HG03571 (cell line): ENCODE measurements at regions not wholly inside any gene's neighbourhood (a gene's known extent, or its start where the extent isn't known, plus 50 kb on each side); places are given as distances from the start of the nearest gene placed in this dataset.

Experiments used
- ATAC-seq: cut with Tn5 transposase; IDR thresholded peaks from one replicate; pipeline ENCODE4 v1.9.1; 2021; ENCODE audit not compliant: unreplicated experiment

DNA sequence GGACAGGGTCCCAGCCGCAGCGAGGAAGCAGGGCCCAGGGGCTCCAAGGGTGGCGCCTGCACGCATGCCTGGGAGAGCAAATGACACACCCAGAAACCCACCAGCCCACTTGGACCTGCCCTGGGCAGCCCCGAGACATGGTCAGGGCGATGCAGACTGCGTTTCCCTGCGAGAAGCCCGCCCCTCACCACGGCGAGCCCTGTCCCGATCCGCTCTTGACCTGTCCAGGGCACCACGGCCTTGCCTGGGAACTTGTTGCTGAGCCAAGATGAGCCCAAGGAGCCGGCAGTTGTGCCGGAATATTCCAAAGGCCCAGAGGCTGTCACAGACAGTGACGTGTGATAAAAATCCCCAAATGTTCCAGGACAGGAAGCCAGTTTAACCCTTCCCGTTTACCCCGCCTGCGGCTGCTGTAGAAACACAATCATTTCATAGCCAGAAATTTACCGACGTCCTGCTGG, 78.1 kb downstream of the SIK1 start:
- ATAC-seq = no peak

DNA sequence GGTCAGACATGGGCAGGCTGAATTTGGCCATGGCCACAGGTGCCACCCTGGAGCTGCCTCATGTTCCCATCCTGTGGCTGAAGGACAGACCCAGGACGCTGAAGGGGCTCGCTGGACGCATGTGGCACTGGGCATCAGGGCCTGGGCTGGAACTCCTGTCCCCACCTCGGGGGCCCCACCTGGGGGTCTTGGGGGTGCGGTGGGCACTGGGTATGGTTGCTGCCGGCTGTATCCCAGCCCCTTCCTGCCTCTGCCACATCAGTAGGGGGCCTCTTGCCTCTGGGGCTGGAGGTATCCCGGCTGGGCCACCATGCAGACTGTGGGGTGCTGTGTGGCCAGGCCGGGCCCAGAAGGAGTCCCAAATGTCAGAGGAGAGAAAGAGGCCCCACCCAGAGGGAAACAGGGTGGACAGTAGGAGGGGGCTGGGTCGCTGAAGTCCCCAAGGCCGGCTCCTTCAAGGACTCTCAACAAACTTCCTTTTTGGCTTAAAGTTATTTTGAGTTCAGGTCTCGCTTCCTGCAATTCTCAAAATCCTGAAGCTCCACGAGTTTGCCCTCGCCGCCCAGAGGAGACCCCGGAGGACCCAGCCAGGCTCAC, 78.7 kb downstream of the SIK1 start:
- no peak for ATAC-seq

DNA sequence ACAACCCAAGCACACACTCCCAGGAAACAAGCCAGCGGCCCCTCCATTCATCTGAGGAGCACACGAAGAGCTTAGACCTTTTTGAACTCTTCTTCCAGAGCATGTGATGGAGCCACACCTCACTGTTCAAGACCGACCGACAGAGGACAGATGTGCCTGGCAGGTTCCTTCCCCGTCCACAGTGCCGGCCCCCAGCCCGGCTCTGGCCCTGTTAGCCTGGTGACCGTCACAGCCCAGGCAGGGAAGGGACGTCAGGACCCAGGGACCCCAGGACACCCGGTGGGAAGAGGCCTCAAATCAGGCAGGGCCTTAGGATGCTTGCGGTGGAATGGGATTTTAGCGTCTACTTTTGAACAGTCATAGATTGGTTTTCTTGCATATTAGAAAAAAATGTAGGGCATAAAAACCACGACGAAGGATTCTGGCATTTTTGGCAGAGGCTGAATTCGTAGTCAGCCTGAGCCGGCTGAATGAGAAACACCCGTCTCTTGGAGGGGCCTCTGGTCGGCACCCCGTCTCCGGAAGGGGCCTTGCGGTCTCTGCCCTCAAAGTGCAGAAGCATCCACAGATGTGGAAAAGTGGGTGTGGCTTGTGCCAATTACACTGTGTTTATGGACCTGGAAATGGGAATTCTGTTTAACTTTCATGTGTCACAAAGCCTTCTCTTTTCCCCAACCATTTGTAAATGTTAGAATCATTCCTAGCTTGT, 79.3 kb downstream of the SIK1 start:
- no peak for ATAC-seq

DNA sequence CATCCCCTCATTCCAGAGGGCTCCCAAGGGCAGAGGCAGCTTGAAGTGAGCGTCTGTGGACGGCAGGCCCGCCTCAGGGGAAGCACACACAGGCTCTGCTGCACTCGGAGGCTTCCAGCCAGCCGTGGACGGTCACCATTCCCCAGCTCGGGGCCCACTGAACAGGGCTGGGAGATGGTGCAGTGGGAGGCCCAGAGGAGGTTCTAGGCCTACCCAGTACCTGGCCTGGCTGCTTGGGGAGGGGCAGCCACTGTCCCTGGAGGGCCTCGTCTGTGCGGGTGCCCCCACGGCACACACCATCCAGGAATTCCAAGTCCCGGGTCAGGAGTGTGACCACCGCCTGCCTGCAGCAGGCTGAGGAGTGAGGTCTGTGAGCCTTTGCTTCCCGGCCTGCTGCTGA, 80.4 kb downstream of the SIK1 start:
- ATAC-seq = no peak

DNA sequence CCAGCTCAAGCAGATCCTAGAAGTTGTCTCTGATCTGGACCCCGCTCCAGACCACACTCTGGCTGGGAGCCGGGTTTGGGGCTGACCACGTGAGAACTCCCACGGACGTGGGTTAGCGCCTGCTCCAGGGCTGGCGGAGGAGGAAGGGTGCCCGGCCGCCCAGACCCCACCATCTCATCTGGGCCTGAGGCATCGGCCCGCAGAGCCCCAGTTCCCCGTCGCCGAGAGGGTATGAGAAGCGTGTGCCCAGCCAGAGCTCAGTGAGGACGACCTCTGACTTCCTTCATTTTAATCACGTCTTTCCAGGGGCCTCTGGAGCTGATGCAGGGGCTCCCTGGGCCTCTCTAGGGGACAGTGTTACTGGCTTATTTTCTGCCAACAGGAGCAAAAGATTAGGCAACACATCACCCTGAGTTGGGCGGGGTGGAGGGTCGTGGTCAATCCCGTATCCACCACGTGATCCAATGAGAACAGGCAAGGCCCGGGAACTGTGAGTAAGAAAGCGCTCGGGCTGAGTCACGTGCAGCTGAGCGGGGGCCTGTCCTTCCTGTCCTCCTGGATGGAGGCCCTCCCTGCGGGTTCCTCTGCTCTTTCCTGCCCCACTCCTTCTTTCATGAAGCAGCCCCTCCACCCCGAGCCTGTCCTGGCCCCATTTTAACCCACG, 81.1 kb downstream of the SIK1 start:
- ATAC-seq = no peak

DNA sequence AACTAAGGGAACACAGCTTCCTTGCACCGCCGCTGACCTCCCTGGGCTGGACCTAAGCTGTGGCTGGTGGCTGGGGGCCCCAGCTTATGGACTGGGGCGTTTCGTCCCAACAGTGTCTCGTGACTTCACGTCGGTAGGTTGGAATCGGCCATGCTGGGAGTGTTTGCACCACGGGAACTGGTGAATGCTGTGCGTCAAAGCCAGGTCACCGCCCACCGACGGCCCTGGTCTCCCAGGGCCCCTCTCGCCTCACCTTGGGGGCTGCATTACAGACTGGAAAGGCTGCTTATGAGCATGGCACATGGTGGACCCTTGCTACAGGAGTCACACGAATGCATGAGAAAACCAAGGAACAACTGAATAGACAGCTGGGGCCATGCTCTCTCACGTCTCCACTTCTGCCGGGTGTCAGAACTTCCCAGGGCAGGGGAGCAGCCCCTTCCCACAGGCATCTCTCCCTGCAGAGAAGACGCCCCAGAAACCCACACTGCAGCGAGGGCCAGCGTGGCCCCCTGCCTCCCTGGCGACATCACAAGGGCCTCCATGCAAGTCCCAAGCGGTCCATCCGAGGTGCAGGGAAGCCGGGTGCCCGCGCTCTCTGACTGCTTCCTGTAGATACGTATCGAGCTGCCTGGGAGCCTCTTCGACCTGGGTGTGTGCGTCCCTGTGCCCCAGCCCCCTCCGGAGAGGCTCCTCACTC, 81.7 kb downstream of the SIK1 start:
- ATAC-seq = no peak

DNA sequence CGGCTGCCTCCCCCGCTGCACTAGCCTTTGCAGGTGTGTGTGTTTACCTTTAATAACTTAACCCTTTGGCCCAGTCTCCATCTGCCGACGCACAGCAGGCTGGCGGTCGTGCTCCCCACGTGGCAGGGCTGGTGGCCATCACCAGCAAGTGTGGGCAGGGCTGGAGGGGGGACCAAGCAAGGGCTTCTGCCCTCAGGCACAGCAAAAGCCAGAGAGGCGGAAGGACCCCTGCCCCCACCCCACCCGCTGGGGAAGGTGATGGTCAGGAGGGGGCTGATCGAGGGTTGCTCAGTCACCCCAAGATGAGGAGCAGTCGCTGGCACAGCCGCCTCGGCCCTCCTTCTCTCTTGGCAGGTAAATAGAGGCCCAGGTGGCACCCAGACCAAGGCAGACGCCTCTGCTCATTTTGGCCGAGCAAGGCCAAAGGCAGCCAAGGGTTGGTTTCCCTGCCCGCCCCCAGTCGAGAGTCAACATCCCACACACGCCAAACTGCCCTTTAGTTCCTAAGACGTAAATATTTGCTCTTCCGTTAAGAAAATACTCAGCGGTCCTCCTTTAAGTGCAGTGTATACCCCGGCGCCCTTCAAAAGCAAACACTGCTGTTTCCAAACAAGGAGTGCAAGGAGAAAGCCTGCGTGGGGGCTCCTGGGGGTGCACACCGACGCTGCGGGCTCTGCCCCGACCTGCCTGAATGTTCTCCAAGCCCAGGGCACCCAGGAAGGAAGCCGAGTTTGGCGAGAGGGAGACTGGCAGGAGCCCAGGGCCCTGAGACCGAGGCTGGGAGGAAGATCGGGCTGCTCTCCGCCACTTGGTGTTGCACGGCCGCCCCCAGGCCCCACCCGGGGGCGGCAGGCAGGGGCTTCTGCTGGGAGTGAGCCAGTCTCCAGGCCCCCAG, 82.7 kb downstream of the SIK1 start:
- no peak for ATAC-seq

DNA sequence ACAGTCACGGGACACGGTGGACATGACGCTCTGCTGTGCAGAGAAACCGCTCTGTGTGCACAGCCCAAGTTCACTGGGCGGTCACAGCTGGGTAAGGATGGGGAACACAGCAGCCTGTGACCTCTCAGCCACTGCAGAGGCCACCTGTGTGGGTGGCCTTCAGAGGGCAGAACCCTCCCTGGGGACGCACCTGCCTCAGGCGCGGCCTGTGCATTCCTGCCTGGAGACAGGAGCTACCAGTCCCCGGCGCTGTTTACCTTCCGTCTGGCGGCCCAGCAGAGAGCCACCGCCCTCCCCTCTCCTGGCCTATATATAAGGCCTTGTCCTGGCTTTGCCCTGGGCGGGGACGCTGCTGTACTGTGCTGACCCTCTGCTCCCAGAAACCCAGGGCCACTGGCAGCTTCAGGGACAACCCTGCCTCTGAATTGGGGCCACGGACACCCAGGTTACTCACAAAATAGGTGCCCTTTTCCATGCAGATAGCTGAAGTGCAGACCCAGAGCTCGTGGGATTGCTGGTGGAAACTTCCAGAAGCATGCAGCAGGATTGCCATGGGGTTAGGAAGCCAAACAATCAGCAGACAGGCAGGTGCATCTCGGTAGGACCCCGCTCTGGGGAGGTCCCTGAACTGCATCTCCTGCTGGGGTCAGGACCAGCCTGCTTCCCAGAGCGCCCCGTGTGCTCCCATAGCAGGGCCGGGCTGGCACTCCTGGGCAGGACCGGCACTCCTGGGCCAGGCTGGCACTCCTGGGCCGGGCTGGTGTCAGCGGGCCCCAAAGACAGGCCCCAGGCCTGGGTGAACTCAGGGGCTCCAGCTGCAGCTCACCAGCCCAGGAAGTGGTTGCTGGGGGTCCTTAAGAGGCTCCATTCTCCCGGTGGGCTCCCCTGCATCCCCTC, 83.6 kb downstream of the SIK1 start:
- no peak for ATAC-seq

DNA sequence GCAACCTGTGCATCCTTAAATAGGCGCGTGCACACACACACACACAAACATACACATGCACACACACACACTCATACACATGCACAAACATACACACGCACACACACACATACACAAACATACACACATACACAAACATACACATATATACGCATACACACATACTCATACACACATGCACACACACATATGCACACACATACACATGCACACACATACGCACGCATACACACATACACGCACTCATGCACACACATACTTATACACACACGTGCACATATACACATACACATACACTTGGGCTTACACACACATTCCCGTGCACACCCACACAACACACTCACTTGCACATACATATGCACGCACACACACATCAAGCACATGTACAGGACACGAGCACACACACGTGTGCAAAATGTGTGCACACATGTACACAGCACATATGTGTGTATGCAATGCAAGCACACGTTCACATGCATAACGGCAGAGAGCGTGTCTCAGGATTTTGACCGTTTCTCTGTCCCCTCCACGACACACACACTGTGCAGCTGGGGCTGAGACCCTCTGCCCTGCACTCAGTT, 84.5 kb downstream of the SIK1 start:
- no peak for ATAC-seq

DNA sequence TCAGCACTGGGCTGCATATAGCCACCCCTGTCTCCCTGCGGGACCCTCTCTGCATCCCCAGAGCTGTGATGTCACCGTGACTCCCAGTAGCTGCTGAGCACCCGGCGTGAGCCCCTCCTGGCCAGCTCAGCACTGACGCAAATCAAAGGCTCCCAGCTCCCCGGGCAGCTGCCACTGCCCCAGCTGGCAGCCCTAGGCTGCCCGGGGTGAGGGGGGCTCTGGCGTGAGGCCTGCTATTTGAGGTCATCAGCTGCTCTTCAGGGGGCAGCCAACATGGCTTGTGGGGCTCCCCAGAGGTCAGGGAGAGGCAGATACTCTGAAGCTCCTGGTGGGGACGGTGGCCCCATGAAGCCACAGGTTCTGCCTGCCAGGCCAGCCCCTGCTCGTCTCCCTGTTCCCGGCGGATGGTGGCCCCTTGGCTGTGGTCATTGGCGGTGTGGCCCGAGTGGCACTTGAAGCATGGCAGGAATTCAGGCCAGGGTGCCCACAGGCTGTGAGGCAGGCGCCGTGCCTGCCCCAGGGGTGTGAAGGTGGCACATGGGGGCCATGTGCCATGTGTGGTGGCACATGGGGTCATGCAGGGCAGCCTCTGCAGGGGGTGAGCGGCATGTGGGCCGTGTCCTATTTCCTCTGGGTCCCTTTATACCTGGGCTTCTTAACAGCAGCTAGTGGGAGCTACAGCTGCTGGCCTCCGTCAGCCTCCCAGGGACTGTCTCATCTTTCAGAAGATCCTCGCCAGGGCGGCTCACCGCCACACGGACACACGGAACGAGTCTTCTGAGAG, 85.4 kb downstream of the SIK1 start:
- no peak for ATAC-seq

DNA sequence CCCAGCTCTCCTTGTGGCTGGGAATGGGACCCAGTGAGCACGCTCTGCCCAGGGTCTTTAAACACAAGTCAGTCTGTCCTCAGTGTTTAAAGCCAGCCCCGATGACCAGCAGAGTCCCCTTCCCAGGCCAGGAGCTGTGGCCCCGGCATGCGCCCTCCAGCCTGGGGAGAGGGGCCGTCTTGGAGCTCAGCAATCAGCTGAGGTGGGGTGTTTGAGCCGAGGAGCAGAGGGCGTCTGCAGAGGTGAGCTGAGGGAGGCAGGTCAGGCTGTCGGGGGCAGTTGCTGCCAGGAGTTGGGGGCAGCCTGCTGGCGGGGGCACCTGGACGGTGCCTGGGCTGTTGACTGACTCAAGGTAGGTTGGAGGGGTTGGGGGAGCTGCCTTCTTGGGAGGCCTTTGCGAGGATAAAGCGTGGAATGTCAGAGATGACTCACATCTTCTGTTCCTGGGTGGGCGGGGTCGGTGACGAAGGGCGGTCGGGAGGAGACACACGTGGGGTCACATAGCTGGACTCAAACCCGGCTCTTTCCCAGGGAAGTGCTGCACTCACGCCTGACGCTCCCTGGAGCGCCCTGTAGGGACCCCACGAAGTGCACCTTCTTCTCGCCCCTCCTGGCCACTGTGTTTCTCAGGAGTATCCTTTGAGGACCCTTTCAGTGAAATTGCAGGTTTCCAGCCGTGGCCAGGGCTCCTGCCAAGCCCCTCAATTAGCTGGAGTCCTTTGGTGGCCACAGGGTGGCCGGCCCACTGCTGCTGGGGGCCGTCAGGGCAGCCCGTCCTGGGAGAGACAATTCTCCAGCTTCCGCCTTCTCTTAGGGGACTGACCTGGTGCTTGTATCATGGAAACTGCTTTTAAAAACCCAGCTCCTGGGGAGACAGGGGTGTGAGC, 86.2 kb downstream of the SIK1 start:
- ATAC-seq = no peak

DNA sequence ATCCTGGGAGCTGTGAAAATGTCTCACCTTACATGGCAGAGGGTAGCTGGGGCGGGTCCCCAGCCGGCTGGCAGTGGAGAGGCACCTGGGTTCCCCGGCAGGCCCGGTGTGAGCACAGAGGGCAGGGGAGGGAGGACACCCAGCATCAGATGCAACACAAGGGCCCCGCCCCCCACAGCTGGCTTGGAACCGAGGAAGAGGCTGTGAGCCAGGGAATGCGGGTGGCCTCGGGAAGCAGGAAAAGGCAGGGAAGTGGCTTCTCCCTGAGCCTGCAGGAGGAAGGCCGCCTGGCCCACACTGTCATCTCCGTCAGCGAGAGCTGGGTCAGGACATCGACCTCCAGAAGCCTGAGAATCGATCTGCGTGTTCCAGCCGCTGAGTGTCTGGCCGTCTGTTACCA, 87.3 kb downstream of the SIK1 start:
- ATAC-seq = no peak

DNA sequence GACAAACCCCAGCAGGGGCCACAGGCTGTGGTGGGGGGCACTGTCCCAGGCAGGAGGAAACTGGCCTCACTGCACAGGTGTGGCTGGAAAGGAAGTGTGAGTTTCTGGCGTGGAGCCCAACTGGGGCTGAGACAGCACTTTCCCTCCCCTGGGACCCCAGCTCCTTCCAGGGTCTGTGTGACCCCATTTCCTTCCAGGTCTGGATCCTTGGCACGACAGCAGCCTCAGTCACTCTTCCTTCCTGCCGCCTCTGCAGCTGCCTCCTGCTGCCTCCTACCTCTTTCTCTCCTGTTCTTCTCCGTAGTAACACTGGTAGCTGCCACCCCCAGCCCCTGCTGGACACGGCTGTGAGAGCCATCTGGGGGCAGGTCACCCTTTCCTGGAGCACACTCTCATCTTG, 88.0 kb downstream of the SIK1 start:
- ATAC-seq = no peak

DNA sequence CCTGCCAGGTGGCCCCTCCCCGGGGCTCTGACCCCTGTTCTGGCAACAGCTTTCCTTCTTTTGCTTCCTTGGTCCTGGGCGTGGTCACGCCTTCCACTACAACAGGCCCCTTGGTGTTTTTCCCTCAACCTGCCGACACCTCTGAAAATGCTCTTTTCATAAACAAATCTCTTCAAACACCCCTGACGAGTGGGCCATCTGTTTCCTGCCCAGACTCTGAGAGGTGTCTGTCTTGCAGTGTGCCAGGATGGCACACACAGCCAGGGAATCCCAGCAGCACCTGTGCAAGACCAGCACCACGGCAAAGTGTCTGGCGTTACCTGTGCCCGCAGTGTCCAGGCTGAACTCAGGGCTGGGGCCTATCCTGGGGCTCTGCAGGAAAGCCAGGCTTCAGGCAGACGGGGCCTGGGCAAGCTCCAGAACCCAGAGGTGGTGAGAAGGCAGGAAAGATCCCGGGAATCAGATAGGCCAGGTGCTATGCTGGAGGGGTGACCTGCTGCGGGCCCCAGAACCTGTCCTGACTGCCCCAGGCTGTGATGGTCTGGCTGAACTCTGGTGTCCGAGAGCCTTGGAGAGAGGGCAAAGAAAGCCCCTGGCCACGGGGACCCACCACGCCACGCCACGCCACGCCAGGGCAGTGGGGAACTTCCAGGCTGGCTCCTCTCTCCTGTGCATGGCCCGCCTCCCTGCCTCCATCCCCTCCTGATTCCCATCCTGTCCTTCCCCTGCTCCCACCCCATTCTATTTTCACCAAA, 88.9 kb downstream of the SIK1 start:
- no peak for ATAC-seq

DNA sequence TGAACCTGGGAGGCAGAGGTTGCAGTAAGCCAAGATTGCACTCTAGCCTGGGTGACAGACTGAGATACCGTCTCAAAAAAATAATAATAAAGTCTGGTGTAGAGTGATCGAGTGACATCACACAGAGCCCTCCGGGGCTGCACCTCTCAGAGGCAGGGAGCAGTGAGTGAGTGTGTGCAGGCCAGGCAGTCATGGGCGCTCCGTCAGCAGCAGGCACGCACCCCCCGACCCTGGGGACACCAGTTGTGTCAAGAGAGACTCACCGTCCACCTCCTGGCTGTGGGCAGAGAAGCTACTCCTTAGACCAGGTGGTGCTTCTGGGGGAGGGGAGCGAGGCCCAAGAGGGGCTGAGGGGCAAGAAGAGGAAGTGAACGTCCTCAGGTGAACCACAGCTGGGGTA, 91.8 kb downstream of the SIK1 start:
- no peak for ATAC-seq

DNA sequence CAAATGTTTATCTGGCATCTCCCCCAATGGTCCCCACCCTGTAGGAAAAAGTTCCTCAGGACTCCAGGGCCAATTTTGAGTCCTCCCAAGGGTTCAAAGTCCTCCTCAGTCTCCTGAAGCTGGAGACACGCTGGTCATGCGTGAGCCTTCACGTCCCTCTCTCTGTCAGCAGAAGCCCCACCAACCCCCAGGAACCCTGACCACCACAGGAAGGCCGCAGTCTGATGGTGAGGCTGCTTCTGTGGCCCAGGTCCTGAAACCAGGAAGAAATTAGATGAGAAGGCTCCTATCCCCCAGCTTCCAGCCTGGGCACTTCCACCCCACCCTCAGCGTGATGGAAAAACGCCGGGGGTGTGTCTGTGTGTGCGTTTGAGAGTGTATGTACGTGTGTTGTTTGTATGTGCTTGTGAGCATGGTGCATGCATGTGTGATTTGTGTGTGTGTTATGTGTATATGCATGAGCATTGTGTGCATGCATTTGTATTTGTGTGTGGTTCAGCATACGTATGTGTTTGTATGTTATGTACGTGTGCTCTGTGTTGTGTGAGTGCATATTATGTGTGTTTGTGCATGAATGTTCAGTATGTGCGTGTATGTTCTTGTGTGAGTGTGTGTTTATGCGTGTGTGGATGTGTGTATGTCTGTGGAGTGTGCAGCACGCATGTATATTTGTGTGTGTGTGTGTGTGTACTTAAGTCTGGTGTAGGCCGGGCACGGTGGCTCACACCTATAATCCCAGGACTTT, 92.5 kb downstream of the SIK1 start:
- ATAC-seq = no peak
